ENCODE measurements at regions not wholly inside any gene's neighbourhood (a gene's known extent, or its start where the extent isn't known, plus 50 kb on each side); places are given as distances from the start of the nearest gene placed in this dataset.

DNA sequence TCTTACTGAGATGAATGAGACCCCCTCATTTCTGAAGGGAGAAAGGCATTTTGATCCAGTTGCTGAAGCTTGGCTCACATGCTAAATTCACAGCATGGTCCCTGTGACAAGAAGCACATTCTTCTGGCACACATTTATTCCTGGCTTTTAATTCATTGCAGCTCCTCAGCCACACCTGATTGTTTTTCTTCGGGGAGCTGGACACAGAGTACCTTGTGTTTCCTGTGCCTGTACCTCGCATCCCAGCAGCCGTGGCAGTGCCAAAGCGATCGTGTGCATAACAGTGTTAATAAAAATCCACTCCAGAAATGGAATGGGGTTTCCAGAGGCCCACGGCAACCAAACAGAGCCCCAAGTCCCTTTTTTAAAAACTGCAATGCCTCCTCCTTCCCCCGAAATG, 615.3 kb upstream of the MGMT start:
- POLR2A ChIA-PET, result no interaction called here
- H3K4me2 ChIP-seq (ENCODE audit: insufficient read depth, low read length), result no peak overlapping the region
- 0% methylated on average over 7 of the region's 7 CpGs for WGBS (ENCODE audit: insufficient coverage, low coverage, missing lambda C conversion rate)
- intact Hi-C loops (cut with micrococcal nuclease), result no loop called here
- BruUV-seq (replicated peaks), result no TSS peak
- no peaks in the 10 kb centered on the region for H3K4me1 ChIP-seq (replicated peaks in 1 of 2; ENCODE audit: control insufficient read depth in 2 of 2, insufficient read depth in 2 of 2, low read length in 2 of 2)
- in situ Hi-C loops (cut with MboI), result loop anchor here (25.0 kb wide), 1 partner anchor 589 kb away; no protein-coding TSS in a partner anchor
- H4K20me1 ChIP-seq (replicated peaks; ENCODE audit: control insufficient read depth, insufficient read depth, low read length), result no peaks in the 10 kb centered on the region
- no peak for ATAC-seq
- FAIRE-seq, result no peak
- H3K9me1 ChIP-seq (ENCODE audit: control insufficient read depth, insufficient read depth, low read length), result no peaks in the 10 kb centered on the region
- H2AFZ ChIP-seq (ENCODE audit: low read depth, low read length), result no peak overlapping the region
- H3K27ac ChIP-seq (ENCODE audit: extremely low read depth, low read depth, low read length), result no peak overlapping the region
- no peaks in the 10 kb centered on the region for H3K79me2 ChIP-seq (ENCODE audit: control insufficient read depth, insufficient read depth, low read length)
- H3K9ac ChIP-seq (ENCODE audit: insufficient read depth in 1 of 2, low read depth in 2 of 2, low read length in 2 of 2), result no peak overlapping the region
- TF ChIP-seq PHF21A (IDR thresholded peaks at IDR 0.05; ENCODE audit: borderline replicate concordance, low read depth), result no peak
- TF ChIP-seq HDAC3 (IDR thresholded peaks at IDR 0.05; ENCODE audit: borderline replicate concordance, partially characterized antibody), result no peak
- TF ChIP-seq, protein P1, sequence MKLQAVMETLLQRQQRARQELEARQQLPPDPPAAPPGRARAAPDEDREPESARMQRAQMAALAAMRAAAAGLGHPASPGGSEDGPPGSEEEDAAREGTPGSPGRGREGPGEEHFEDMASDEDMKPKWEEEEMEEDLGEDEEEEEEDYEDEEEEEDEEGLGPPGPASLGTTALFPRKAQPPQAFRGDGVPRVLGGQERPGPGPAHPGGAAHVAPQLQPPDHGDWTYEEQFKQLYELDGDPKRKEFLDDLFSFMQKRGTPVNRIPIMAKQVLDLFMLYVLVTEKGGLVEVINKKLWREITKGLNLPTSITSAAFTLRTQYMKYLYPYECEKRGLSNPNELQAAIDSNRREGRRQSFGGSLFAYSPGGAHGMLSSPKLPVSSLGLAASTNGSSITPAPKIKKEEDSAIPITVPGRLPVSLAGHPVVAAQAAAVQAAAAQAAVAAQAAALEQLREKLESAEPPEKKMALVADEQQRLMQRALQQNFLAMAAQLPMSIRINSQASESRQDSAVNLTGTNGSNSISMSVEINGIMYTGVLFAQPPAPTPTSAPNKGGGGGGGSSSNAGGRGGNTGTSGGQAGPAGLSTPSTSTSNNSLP (IDR thresholded peaks at IDR 0.05; ENCODE audit: borderline replicate concordance, low read depth, low read length), result no peak
- no peak for TF ChIP-seq ZNF707 (CRISPR knock-in tag; conservative IDR thresholded peaks at IDR 0.05)
- no peak for TF ChIP-seq CBFB (CRISPR knock-in tag; IDR thresholded peaks at IDR 0.05)
- TF ChIP-seq MAZ (CRISPR knock-in tag; conservative IDR thresholded peaks at IDR 0.05 in 1 of 2, IDR thresholded peaks at IDR 0.05 in 1 of 2), result no peak
- no peak for TF ChIP-seq MAFK (IDR thresholded peaks at IDR 0.05; ENCODE audit: low read length)
- no peak for TF ChIP-seq FOXJ2 (tag; IDR thresholded peaks at IDR 0.05)
- TF ChIP-seq, protein P2, sequence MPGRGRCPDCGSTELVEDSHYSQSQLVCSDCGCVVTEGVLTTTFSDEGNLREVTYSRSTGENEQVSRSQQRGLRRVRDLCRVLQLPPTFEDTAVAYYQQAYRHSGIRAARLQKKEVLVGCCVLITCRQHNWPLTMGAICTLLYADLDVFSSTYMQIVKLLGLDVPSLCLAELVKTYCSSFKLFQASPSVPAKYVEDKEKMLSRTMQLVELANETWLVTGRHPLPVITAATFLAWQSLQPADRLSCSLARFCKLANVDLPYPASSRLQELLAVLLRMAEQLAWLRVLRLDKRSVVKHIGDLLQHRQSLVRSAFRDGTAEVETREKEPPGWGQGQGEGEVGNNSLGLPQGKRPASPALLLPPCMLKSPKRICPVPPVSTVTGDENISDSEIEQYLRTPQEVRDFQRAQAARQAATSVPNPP (IDR thresholded peaks at IDR 0.05; ENCODE audit: borderline replicate concordance, insufficient read depth, insufficient read length), result no peak
- DNase-seq (ENCODE audit: extremely low read depth in 1 of 4, low spot score in 3 of 4), result no peak
- no peaks in the 10 kb centered on the region for H3K36me3 ChIP-seq (ENCODE audit: control insufficient read depth, insufficient read depth, low read length)
- no peak overlapping the region for H3K4me3 ChIP-seq
- peaks cover 0 to 27% of the 10 kb centered on the region in 2 experiments; a peak in 4 of 5 replicates for H3K27me3 ChIP-seq (ENCODE audit: control insufficient read depth in 2 of 2, insufficient read depth in 2 of 2, low read length in 2 of 2)
- H3K9me3 ChIP-seq (replicated peaks; ENCODE audit: control insufficient read depth, insufficient read depth, low read depth, low read length), result no peaks in the 10 kb centered on the region
- CTCF ChIA-PET (ENCODE audit: low intra/inter-chr PET ratio), result no interaction called here

Data from K562 (cell line).